IMR-90 (cell line): ENCODE measurements at regions not wholly inside any gene's neighbourhood (a gene's known extent, or its start where the extent isn't known, plus 50 kb on each side); places are given as distances from the start of the nearest gene placed in this dataset.

Experiments used
- ATAC-seq: fragments of 200-7000 bp; cut with Tn5 transposase; 2 replicates; pipeline ENCODE4 v1.9.1; 2020; ENCODE audit warnings: low read depth, mild to moderate bottlenecking, moderate library complexity
- BruUV-seq: library from RNA; stranded (reverse); fragments of 400-500 nt; replicated peaks from 2 replicates; lab custom pipeline; 2021; lab: Mats Ljungman, UMichigan
- CTCF ChIA-PET: fragments of 300-600 bp; formaldehyde crosslinking; extraction: SDS; loops from one replicate; lab custom pipeline; 2021; ENCODE audit warnings: antibody characterized with exemption; lab: Yijun Ruan, JAX
- POLR2A ChIA-PET: fragments of 300-600 bp; sonication (Branson Sonifier 250); formaldehyde crosslinking; loops from one replicate; lab custom pipeline; 2022; ENCODE audit warnings: antibody characterized with exemption; ENCODE audit not compliant: unreplicated experiment; lab: Charles Lee
- DNase-seq: peaks from one replicate; pipeline ENCODE4 v3.0.0; 2013
- H2AFZ ChIP-seq: replicated peaks from 2 replicates; pipeline ENCODE3; 2013; ENCODE audit warnings: low read length, mild to moderate bottlenecking; ENCODE audit not compliant: poor library complexity
- H2AK5ac ChIP-seq: 2 replicates; pipeline ENCODE4 v1.6.1; 2013; ENCODE audit warnings: low read depth, low read length, inconsistent platforms
- H2AK9ac ChIP-seq: replicated peaks from 2 replicates; pipeline ENCODE3; 2013; ENCODE audit warnings: mild to moderate bottlenecking, low read depth, low read length, moderate library complexity; ENCODE audit not compliant: poor library complexity
- H2BK120ac ChIP-seq: 2 replicates; pipeline ENCODE4 v1.6.1; 2013; ENCODE audit warnings: low read depth, low read length, inconsistent platforms
- H2BK15ac ChIP-seq: 3 replicates; pipeline ENCODE4 v1.6.1; 2013; ENCODE audit warnings: low read depth, low read length, inconsistent platforms
- H2BK20ac ChIP-seq: 2 replicates; pipeline ENCODE4 v1.6.1; 2013; ENCODE audit warnings: low read depth, mild to moderate bottlenecking, inconsistent platforms, low read length, moderate library complexity
- H2BK5ac ChIP-seq: 2 replicates; pipeline ENCODE4 v1.6.1; 2013; ENCODE audit warnings: mild to moderate bottlenecking, low read depth, low read length, inconsistent platforms; ENCODE audit not compliant: poor library complexity, severe bottlenecking
- H3K14ac ChIP-seq: replicated peaks from 2 replicates; pipeline ENCODE4 v1.6.1; 2013; ENCODE audit warnings: low read depth, low read length, inconsistent platforms
- H3K18ac ChIP-seq: 2 replicates; pipeline ENCODE4 v1.6.1; 2013; ENCODE audit warnings: low read depth, low read length, control low read depth
- H3K23ac ChIP-seq: 2 replicates; pipeline ENCODE4 v1.6.1; 2013; ENCODE audit warnings: low read depth, low read length, inconsistent platforms
- H3K27ac ChIP-seq: 2 replicates; pipeline ENCODE4 v1.5.1; 2013; ENCODE audit warnings: mild to moderate bottlenecking, control low read depth, low read length; ENCODE audit not compliant: insufficient read depth
- H3K27me3 ChIP-seq: 2 replicates; pipeline ENCODE4 v1.6.1; 2013; ENCODE audit warnings: low read length; ENCODE audit not compliant: control insufficient read depth, insufficient read depth
- H3K36me3 ChIP-seq: 2 replicates; pipeline ENCODE4 v1.6.1; 2013; ENCODE audit warnings: low read length, mixed read lengths; ENCODE audit not compliant: control insufficient read depth, insufficient read depth
- H3K4ac ChIP-seq: 2 replicates; pipeline ENCODE4 v1.6.1; 2013; ENCODE audit warnings: low read depth, low read length, inconsistent platforms
- H3K4me1 ChIP-seq: 2 replicates; pipeline ENCODE4 v1.6.1; 2013; ENCODE audit warnings: low read length, mixed read lengths; ENCODE audit not compliant: control insufficient read depth, insufficient read depth
- H3K4me2 ChIP-seq: 2 replicates; pipeline ENCODE4 v1.6.1; 2013; ENCODE audit warnings: low read depth, mild to moderate bottlenecking, control low read depth, low read length, moderate library complexity
- H3K4me3 ChIP-seq: 2 replicates; pipeline ENCODE4 v1.5.1; 2013; ENCODE audit warnings: low read depth, mild to moderate bottlenecking, control low read depth, low read length, moderate library complexity; ENCODE audit not compliant: insufficient read depth
- H3K56ac ChIP-seq: 2 replicates; pipeline ENCODE4 v1.6.1; 2013; ENCODE audit warnings: low read length, inconsistent platforms; ENCODE audit not compliant: insufficient read depth; ENCODE audit errors: extremely low read depth
- H3K79me1 ChIP-seq, 2 experiments: 2 replicates each; pipeline ENCODE4 v1.6.1; 2013; ENCODE audit warnings: low read length in 2 of 2, inconsistent platforms in 1 of 2, low read depth in 1 of 2
- H3K9ac ChIP-seq: 2 replicates; pipeline ENCODE4 v1.6.1; 2013; ENCODE audit warnings: low read depth, low read length, control low read depth
- H3K9me1 ChIP-seq: 2 replicates; pipeline ENCODE4 v1.6.1; 2013; ENCODE audit warnings: low read length, inconsistent platforms; ENCODE audit not compliant: insufficient read depth
- H3K9me3 ChIP-seq: 2 replicates; pipeline ENCODE4 v1.6.1; 2013; ENCODE audit warnings: low read length; ENCODE audit not compliant: control insufficient read depth, insufficient read depth
- H4K20me1 ChIP-seq: 2 replicates; pipeline ENCODE4 v1.6.1; 2013; ENCODE audit warnings: low read length, inconsistent platforms; ENCODE audit not compliant: insufficient read depth
- H4K5ac ChIP-seq: 2 replicates; pipeline ENCODE4 v1.6.1; 2013; ENCODE audit warnings: mild to moderate bottlenecking, low read depth, low read length, control low read depth
- H4K8ac ChIP-seq, 2 experiments: 2 replicates each; pipeline ENCODE4 v1.6.1; 2013; ENCODE audit warnings: low read depth in 2 of 2, low read length in 2 of 2, control low read depth in 1 of 2, inconsistent platforms in 1 of 2
- H4K91ac ChIP-seq: 2 replicates; pipeline ENCODE4 v1.6.1; 2013; ENCODE audit warnings: low read depth, low read length, inconsistent platforms; ENCODE audit not compliant: insufficient read depth
- CTCF ChIP-seq: conservative IDR thresholded peaks from 2 replicates; pipeline ENCODE4 v1.5.1; 2012; ENCODE audit warnings: mild to moderate bottlenecking, low read depth, low read length, improper control_type of control experiment
- NFE2L2 ChIP-seq: fragments of 150-350 bp; IDR thresholded peaks from 2 replicates; pipeline ENCODE4 v1.6.1; 2016; ENCODE audit warnings: low read depth, mild to moderate bottlenecking, low read length
- POLR2A ChIP-seq: IDR thresholded peaks from 2 replicates; pipeline ENCODE4 v1.6.1; 2012; ENCODE audit warnings: mild to moderate bottlenecking, low read depth, low read length
- RFX5 ChIP-seq: IDR thresholded peaks from 2 replicates; pipeline ENCODE4 v1.8.0; 2012; ENCODE audit warnings: low read depth, mild to moderate bottlenecking, low read length, moderate library complexity
- USF2 ChIP-seq: fragments of 150-350 bp; IDR thresholded peaks from 2 replicates; pipeline ENCODE4 v1.6.1; 2017; ENCODE audit warnings: mild to moderate bottlenecking, antibody characterized with exemption, low read length, low read depth
- WGBS, 2 experiments: methylation state at CpG; one replicate each; pipeline versions ENCODE4 v1.1.5 to v1.1.7; 2013; ENCODE audit warnings: missing lambda C conversion rate in 2 of 2; ENCODE audit not compliant: insufficient read length in 1 of 2; ENCODE audit errors: extremely low coverage in 2 of 2; 5-methylcytosine and 5-hydroxymethylcytosine counted together
- dilution Hi-C: fragments of 300-500 bp; cut with HindIII; formaldehyde crosslinking; loops from one replicate; pipeline ENCODE4 v1.14.3; 2018; ENCODE audit warnings: low sequenced_read_pairs; ENCODE audit not compliant: unreplicated experiment
- in situ Hi-C: fragments of 300-500 bp; cut with MboI; formaldehyde crosslinking; loops from 3 replicates; pipeline ENCODE4 v1.14.3; 2019; ENCODE audit warnings: low sequenced_read_pairs, inconsistent platforms, mixed read lengths
- intact Hi-C: fragments of 100-400 bp; cut with micrococcal nuclease; formaldehyde crosslinking; loops from 2 replicates; pipeline ENCODE4 v1.10.0; 2022

GRCh38 chr4:18081708-18082107, 60.2 kb upstream of the LCORL start:
- Histone ChIP-seq H2BK5ac (no peak overlapping the region), H3K9me1 (no peaks in the 10 kb centered on the region), H3K4me1 (no peaks in the 10 kb centered on the region), H3K9ac (no peak overlapping the region), H4K5ac (no peak overlapping the region), H2AK9ac (no peak overlapping the region), H4K91ac (no peak overlapping the region), H3K27ac (no peak overlapping the region), H2BK120ac (no peak overlapping the region), H3K36me3 (no peaks in the 10 kb centered on the region), H3K79me1 (no peaks in the 10 kb centered on the region), H2BK20ac (no peak overlapping the region), H4K8ac (no peak overlapping the region), H2BK15ac (no peak overlapping the region), H3K14ac (no peak overlapping the region), H3K27me3 (no peaks in the 10 kb centered on the region), H4K20me1 (no peaks in the 10 kb centered on the region), H3K18ac (no peak overlapping the region), H3K4me3 (no peak overlapping the region), H2AK5ac (no peak overlapping the region), H3K23ac (no peak overlapping the region), H3K4me2 (no peak overlapping the region), H3K9me3 (no peaks in the 10 kb centered on the region), H3K4ac (no peak overlapping the region), H3K56ac (no peak overlapping the region), H2AFZ (no peak overlapping the region)
- intact Hi-C loops: no loop called here
- WGBS, 2 experiments: no CpG with 5 or more reads among the region's 3 CpGs
- no peak for DNase-seq
- in situ Hi-C loops: no loop called here
- ChIA-PET CTCF (interaction anchor here (0.6 kb wide), 1 partner anchor 526 kb away, joined by 3 read pairs; no protein-coding TSS in a partner anchor), POLR2A (no interaction called here)
- TF ChIP-seq RFX5 (no peak), POLR2A (no peak), NFE2L2 (no peak), CTCF (no peak), USF2 (no peak)
- BruUV-seq: no TSS peak
- dilution Hi-C loops: no loop called here
- ATAC-seq: no peak
